Urothelium cell line (cell line): ENCODE measurements at regions not wholly inside any gene's neighbourhood (a gene's known extent, or its start where the extent isn't known, plus 50 kb on each side); places are given as distances from the start of the nearest gene placed in this dataset.

Source experiments
- DNase-seq: peaks from one replicate; pipeline ENCODE4 v3.0.0; 2011; ENCODE audit warnings: low spot score, mixed read lengths
- FAIRE-seq: peaks from 2 replicates; lab custom pipeline; 2011; peaks lifted over from hg19 to GRCh38; lab: Jason Lieb, UNC

DNA sequence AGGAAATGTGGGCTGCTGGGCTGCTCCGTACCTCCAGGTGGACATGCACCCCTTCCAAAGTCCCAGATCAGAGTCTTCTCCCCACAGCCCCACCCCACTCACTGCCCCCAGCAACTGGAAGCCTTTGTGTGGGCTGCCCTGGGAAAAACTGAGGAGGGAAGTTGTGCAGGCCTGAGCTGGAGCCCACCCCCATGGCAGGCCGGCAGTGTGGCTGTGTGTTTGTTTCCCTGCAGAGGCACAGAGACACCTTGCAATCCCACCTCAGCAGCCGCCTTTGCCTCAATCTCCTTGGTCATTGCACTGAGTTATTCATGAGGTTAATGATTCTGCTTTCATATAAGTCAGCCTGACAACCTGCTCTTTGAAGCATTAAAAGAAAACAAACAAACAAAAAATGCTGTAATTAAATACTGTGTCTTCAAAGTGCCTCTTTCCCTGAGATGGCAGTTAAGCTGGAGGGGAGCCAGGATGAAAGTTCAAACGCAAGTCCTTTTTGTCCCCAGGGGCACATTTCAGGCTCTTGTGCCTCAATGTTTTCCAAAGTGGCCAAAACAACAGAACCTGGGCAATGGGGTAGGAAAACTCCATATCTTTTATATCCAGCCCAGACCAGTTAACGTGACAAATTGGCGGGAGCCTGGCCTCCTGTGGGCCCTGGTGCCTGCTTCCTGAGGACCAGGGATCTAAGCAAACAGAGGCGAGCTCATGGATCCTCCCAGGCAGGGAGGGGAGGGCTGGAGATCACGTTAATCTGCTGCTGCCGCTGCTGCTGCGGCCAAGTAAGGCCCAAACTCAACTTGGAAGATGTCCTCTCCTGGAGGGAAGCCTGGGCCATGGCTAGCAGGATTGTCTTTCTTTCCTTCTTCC, 51.9 kb upstream of the TSPAN11 start:
- no peak for DNase-seq
- no peak for FAIRE-seq

DNA sequence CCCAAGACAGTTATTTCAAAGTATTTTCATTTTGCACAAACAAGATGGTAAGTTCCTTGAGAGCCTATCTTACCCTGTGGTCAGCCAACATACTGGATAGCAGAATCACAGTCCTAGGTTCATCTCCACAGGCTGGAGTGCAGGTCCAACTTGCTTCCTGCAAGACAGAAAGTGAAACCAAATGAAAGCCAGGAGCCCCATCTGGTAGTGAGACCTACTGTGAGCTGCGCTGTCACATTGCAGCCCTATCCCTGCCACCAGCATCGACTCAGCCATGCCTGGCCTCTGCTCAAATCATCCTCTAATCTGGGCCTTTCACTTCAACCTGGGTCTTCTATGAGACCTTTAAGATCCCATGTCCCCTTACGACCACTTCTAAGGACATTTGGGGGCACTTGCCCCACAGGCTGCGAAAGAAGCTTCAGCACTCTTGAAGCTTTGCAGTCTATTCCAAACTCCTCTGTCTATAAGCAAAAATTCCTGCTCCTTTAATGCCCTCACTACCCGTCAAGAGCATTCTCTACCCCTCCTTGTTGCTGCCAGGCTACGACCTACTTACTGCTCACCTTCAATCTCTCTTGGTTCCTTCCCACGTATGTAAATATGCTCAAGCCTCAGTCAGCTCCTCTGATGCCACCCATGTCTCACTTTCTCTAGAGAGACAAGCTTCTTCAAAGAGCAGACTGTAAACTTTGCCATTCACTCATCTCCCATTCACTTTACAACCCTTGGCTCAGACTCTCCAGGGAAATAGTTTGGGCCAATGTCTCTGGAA, 55.9 kb upstream of the TSPAN11 start:
- no peak for FAIRE-seq
- no peak for DNase-seq

DNA sequence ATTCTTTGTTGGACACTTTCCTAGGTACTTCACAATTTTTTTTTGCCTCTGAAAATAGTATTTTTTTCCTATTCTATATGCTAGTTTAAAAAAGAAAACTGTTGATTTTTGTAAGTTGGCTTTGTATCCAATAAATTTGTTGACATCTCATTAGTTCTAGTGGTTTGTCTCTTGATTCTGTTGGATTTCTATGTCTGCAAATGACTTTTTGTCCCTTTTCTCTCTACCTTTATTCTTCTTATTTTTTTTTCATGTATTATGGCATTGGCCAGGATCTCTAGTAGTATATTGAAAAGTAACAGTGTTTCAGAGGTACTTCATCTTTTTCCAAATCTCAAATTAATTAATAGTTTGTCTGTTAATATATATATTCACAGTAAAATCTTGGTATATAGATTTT, 59.1 kb upstream of the TSPAN11 start:
- DNase-seq (no peak), FAIRE-seq (no peak)

DNA sequence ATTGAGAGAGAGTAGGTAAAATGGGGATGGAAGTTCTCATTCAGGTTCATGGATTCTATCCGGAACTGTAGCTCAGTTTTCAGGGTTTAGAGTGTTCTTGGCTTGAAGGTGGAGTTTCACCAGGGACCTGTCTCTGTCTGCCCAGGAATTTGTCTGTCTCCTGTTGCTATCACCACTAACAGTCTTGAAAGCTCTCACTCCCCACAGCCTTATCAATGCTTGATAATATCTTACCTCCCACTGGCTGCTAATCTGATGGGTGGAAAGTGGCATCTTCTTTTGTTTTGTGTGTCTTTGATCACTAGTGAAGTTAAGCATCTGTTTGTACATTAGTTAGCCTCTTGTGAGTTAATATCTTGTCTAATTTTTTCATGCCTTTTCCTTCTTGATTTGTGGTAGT, 60.3 kb upstream of the TSPAN11 start:
- FAIRE-seq (no peak), DNase-seq (no peak)

DNA sequence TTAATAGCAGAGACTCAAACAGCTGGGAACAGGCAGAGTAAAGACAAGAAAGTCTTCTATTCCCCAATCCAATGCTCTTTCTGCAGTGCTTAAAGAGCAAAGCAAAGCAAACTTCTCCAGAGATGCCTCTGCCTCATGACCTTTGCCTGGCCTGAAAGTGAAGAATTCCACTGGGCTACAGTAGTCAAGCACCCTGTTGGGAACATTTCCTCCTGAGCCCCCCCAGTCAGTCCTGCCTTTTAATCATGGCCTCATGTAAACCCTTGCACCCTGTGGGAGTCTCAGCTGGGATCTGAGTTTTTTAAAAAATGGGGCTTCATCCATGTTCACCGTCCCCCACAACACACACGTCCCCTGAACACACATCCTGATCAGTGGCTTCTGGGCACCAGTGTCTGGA, 62.7 kb upstream of the TSPAN11 start:
- no peak for FAIRE-seq
- no peak for DNase-seq

DNA sequence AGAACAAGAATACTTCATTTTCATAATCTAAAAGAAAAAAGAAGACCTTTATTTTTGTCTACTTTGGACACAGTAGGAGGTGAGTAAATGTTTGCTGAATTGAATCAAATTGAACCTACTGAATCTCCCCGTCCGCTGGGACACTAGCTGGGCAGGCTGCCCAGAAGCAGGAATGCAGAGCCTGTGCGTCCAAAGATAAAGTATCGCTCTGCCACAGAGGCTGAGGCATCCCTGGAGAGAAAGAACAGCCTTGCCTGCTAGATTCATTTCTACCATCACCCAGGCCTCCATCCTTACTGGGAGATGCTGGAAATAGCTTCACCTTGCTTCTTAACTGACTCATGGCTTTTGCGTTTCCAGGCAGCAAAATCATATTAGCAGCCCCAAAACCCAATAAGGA, 64.1 kb upstream of the TSPAN11 start:
- DNase-seq (no peak), FAIRE-seq (no peak)

DNA sequence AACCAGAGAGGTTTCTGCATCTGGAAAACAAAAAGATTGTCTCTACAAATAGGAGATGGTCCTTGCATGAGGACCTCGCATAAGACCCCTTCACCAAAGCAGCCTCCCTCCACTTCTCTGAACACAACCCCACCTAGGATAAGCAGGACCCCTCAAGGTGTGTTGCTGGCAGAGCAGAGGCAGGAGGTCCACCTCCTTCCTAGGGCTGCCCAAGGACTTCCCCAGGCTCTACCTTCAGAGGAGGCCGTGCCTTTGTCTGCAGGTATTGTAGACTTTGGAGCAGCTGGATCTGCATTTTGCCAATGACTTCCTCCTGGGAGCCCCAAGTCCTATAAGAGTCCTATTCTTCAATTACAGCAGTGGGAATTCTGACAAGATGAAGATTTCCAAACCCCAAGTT, 67.3 kb upstream of the TSPAN11 start:
- no peak for FAIRE-seq

DNA sequence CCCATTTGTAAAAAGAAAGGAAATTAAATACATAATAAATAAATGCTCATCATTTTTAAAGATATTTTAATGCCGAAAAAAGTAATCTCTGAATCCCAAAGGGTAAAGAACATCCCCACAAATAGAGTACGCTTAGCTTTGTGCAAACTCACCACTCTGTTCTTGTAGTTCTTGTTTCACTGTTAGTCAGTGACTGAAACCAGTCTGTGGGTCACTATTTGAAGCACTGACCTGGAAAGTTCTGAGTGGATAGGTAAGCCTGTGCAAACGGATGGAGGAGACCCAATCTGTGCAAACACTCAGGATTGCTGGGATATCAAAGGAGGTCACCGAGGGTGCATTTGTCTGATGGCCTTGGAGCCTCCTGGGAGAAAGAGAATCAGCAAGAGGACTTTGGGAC, 68.1 kb upstream of the TSPAN11 start:
- FAIRE-seq (no peak), DNase-seq (no peak)

More for the DNA sequence above, 67.3 kb upstream of the TSPAN11 start:
- no peak for DNase-seq

DNA sequence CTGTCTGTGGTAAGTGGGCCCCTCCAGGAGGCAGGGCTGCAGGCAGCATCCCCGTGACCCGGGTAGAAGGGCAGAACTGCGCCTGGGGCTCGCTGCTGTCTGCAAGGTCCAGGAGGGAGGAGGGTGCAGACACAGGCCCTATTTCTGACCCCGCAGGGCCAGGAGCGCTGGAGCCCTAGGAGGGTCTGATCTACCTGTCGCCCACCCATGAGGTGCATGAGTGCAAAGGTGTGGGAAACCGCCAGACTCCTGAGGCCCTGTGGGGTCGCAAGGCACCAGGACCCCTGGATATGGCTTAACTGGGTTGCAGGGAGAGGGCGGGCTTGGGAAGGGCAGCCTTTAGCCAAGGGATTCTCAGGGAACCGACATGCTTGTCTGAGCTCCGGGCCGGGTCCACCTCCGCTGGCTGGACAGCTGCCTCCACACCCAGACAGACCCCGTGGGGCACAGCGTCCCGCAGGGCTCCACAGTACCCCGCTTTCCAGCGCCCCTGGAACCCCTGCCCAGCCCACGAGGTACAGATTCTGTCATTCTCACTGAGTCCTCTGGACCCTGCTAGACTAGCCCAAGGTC, 72.9 kb upstream of the TSPAN11 start:
- FAIRE-seq (no peak), DNase-seq (no peak)

DNA sequence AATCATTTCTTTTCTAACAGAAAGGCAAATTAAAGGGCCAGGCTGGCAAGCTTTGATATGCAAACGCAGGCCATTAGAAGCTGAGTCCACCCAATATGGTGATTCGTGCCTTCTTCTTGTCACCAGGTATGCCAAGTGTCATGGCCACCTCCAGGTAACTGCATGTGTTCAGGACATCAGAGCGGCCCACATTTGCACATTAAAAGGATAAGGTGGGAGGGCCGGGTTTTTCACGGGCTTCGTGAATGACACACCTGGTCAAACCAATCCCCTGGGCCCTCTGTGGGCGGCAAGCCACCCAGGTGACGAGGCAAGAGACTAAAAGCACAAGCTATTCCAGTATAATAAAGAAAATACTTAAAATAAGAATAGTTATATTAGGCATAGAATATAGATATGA, 75.9 kb upstream of the TSPAN11 start:
- DNase-seq (no peak), FAIRE-seq (no peak)

DNA sequence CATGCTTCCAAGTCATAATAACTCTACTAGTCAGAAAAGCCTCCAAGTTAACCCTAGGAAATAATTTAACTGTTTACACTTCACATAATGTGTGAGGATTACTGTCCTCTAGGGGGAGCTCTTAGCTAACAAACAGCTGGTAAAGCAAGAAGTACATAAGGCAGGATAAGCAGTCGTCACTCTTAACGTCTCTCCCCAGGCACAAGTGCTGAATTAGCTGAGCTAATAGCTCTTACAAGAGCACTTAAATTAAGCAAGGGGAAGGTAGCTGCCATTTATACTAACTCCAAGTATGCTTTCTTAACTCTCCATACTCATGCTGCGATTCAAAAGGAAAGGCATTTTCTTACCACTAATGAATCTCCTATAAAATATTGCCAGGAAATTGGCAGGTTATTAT, 79.3 kb upstream of the TSPAN11 start:
- DNase-seq = peak; percentile 26
- FAIRE-seq = no peak

DNA sequence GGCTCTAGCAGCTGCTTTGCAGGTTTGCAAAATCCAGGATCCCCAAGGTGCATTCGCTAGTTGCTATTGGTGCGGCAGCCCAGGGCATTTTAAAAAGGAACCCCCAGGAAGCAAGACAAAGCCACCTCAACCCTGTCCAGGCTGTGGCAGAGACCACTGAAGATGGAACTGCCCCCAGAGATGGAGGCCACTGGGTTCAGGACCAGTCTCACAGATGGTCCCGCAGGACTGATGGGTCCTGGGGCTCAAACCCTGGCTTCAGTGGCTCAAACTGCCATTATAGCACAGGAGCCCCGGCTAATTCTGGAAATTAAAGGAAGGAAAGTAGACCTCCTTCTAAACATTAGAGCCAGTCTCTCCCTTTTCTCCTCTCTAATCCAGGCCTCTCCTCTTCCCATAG, 79.8 kb upstream of the TSPAN11 start:
- DNase-seq = no peak

DNA sequence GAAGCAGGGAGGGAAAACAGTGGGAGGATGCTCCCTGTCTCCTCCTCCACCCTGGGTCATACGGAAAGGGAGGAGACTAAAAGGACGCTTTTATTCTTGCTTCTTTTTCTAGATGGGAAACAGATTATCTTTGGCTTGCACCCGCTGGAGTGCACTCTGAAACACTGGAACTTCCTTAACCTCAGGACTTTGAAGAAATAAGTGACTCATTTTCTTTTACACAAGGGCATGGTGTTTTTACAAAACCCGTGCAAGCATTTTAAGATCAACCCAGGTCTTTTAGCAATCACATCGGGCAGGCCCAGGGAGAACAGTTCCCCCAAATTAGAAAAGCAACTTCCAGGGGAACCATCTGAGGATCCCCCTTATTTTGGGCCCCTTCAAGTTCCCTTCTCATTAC, 80.9 kb upstream of the TSPAN11 start:
- no peak for DNase-seq

More for the DNA sequence above, 79.8 kb upstream of the TSPAN11 start:
- FAIRE-seq = no peak

DNA sequence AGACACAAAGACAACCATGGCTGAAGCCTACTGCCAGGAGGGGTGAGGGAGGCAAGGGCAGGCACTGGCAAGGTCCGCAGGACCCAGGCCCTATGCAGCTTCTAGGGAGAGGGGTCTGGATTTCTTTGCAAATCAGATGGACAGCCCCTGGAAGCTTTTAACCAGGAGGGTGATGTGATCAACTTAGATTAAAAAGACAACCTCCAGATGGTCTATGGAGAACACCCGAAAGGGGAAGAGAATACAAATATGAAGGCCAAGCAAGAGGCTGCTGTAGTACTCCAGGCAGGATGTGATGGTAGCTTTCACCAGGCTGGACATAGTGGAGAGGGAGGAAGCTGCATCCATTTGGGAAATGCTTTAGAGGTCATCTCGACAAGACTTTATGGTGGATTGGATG, 83.3 kb upstream of the TSPAN11 start:
- no peak for DNase-seq
- no peak for FAIRE-seq

More for the DNA sequence above, 80.9 kb upstream of the TSPAN11 start:
- FAIRE-seq = no peak

DNA sequence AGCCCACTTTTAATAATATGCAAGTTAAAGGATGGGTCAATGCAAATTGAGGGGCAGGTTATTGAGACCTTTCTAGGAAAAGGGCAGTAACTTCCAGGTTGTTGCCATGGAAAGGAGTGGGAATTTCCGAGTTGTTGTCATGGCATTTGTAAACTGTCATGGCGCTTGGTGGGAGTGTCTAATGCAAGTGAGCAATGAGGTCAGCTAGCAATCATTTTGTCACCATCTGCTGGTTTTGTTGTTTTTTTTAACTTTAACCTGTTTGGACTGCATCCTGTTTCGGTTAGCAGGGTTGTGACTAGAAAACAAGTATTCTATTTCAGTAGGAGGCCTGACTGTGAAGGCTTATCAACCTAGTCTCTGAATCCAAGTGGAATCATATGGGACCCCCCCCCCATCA, 85.8 kb upstream of the TSPAN11 start:
- DNase-seq (no peak), FAIRE-seq (no peak)

DNA sequence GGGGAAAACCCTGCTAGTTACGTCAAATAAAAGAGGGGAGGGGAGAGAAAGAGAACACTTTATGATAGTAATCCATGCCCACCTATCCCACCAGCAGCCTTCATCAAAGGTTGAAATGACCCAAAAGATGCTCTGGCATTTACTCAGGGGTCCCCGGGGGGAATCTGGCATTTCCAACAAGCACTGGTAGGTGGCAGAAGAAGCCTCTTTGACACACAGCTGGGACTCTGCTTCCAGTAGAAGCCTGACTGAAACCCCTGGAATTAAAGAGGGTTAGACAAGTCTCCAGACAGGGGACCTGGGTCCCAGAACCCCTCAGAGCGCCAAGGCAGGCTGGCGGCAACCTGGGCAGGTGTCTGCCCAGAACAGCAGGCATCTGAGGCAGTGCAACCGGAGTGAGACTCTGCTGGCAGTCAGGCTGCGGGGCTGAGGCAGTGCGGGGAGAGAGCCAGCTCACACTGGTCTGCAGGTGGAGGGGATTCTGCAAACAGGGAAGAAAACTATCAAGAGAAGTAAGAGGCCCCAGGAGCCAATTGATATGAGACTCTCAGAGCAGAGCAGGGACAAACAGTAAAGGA, 85.0 kb upstream of the CAPRIN2 start:
- FAIRE-seq = no peak
- DNase-seq = no peak

DNA sequence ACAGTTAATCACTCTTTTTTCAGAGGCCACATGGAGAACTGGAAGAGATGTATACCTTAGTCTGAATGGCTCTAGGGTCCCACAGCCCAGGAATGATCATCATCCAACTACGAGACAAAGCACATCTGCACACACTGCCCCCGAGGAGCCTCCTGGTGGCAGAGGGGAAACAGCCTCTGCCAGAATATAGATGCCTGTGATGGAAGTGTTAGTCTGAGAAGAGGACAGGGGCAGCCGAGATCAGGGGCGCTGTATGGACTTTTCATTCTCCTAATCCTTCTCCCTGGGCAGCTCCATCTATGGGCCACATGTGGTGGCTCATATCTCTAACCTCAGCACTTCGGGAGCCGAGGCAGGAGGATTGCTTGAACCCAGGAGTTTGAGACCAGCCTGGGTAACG, 82.8 kb upstream of the CAPRIN2 start:
- FAIRE-seq = no peak
- no peak for DNase-seq

DNA sequence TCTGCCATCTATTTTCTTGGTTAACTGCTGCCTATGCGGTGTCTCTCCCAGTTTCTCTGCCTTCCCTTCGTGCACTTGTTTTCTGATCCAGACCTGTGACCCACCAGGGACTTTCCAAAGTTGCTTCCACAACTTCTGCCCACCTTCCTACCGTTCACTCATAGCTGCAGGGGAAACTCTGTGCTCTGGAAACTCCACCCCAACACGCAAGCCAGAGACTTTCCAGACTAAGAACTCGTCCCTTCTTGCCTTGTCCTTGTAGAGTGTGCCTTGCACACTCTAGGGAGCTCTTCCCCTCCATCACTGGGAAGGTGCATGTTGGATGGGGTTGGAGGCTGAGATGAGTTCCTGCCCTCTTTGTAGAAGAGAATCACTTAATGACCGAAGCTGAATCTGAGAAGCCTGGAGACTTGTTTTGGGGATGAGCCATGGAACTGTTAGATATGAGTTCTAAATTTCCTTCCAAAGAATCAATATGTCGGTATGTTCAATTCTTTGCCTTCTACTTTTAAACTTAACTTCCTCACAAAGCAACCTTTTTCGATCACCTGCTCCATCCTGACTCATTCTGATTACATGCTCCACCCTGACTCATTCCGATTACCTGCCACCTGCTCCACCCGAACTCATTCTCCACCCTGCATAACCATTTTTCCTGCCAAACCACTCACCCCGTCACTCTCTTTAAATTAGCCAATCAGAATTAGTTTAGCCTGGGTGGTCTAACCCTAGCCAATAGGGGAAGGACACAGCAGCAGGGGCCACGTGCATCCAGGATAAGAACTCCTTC, 82.1 kb upstream of the CAPRIN2 start:
- no peak for FAIRE-seq

DNA sequence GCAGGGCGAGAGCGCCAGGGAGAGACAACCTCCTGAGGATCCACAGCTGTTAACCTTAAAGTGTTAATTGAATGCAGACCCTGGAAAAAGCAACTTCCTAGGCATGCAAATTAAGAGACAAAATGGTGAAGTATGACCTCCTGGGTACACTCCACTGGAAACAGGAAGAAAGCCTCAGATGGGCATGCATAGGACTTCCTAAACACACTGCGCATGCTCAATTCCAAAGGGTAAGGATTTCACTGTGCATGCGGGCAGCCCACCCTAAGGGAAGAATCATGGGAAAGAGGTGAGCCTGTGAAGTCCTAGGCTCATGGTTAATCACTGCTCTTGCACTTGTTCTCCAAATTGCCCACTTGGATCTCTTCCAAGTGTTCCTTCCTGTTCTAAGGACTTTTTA, 80.5 kb upstream of the CAPRIN2 start:
- no peak for DNase-seq
- FAIRE-seq = no peak

More for the DNA sequence above, 82.1 kb upstream of the CAPRIN2 start:
- DNase-seq = no peak

DNA sequence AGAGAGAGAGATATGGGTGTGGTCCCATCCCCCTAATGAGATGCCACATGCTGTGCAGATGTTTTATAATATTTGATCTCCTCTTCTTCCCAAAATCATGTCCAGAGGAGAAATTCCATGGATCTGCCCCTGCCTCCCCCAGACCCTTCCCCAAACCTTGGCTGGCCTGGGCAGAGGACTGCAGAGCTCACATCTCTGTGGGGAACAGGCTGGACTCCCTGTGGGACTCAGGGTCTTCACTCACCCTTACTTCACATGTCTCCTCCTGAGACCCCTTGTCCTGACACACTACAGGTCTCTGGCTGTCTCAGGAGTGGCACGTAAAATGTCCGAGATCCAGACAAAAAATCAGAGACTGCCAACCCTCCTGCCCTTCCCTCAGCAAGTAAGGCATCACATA, 76.0 kb upstream of the CAPRIN2 start:
- FAIRE-seq (no peak), DNase-seq (no peak)

DNA sequence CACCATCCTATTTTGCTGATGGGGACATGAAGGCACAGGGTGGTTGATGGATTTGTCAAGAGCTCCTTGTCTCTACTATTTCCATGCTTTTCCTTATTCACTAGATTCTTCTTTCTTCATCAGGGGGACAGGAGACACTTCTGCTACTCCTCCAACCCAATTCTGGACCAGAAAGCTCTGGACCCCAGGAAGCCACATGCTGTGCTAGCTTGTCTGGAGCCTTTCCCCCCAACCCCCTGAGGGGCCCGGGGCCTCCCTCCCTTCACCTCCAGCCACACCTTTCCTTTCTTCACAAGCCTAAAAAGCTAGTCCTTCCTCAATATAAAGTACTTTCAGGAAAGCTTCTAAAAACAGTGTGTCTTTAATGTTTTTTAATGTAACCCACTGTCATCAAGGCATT, 75.1 kb upstream of the CAPRIN2 start:
- DNase-seq (no peak), FAIRE-seq (no peak)
